ENCODE measurements at regions not wholly inside any gene's neighbourhood (a gene's known extent, or its start where the extent isn't known, plus 50 kb on each side); places are given as distances from the start of the nearest gene placed in this dataset.

GRCh38 chr9:83167126-83167525, 104.2 kb upstream of the RASEF start:
- TF ChIP-seq CTCF (IDR thresholded peaks at IDR 0.05), result no peak
- TF ChIP-seq EZH2 (IDR thresholded peaks at IDR 0.05), result no peak
